ENCODE measurements at regions not wholly inside any gene's neighbourhood (a gene's known extent, or its start where the extent isn't known, plus 50 kb on each side); places are given as distances from the start of the nearest gene placed in this dataset.
"Not testable (repeated sequence)": the region's sequence is repeated elsewhere in the genome, so short reads cannot be mapped to it uniquely, and the experiment has no call there.

GRCh38 chr12:92416385-92416812, 270.8 kb upstream of the BTG1 start:
- DNase-seq, result no peak

GRCh38 chr12:92414170-92415070, 268.8 kb upstream of the BTG1 start:
- no peak for DNase-seq

- no peak for DNase-seq
These were observed 267.6 kb upstream of the BTG1 start for GRCh38 chr12:92413286-92413685.

- DNase-seq, result no peak
These were observed 267.2 kb upstream of the BTG1 start for GRCh38 chr12:92412856-92413255.

GRCh38 chr12:92411687-92412086, 266.0 kb upstream of the BTG1 start:
- DNase-seq, result no peak

GRCh38 chr12:92408072-92408900, 262.6 kb upstream of the BTG1 start:
- peak; percentile 68 for DNase-seq

GRCh38 chr12:92406404-92407070, 260.9 kb upstream of the BTG1 start:
- not testable (repeated sequence) for DNase-seq

GRCh38 chr12:92405801-92406251, 260.2 kb upstream of the BTG1 start:
- DNase-seq, result peak; percentile 48

GRCh38 chr12:92404921-92405320, 259.3 kb upstream of the BTG1 start:
- no peak for DNase-seq

GRCh38 chr12:92404259-92404894, 258.7 kb upstream of the BTG1 start:
- DNase-seq, result no peak

GRCh38 chr12:92403210-92404175, 257.8 kb upstream of the BTG1 start:
- DNase-seq, result peak; percentile 91

- DNase-seq, result no peak
These were observed 256.8 kb upstream of the BTG1 start for GRCh38 chr12:92402415-92402814.

GRCh38 chr12:92400006-92400405, 254.4 kb upstream of the BTG1 start:
- DNase-seq, result peak; percentile 30

GRCh38 chr12:92398565-92399309, 253.1 kb upstream of the BTG1 start:
- peak; percentile 39 for DNase-seq

GRCh38 chr12:92396647-92397252, 251.1 kb upstream of the BTG1 start:
- DNase-seq, result no peak

- DNase-seq, result no peak
These were observed 249.7 kb upstream of the BTG1 start for GRCh38 chr12:92395322-92395721.

GRCh38 chr12:92394895-92395294, 249.2 kb upstream of the BTG1 start:
- no peak for DNase-seq

- DNase-seq, result no peak
These were observed 247.9 kb upstream of the BTG1 start for GRCh38 chr12:92393504-92393903.

- not testable (repeated sequence) for DNase-seq
These were observed 246.1 kb upstream of the BTG1 start for GRCh38 chr12:92391726-92392125.

GRCh38 chr12:92389466-92389865, 243.8 kb upstream of the BTG1 start:
- no peak for DNase-seq

All from activated CD4-positive, alpha-beta T cell treated with anti-CD3 and anti-CD28 coated beads, Interleukin-2, amount 50 U/mL, for 16 hours (primary cell).